K562 (cell line): ENCODE measurements at regions not wholly inside any gene's neighbourhood (a gene's known extent, or its start where the extent isn't known, plus 50 kb on each side); places are given as distances from the start of the nearest gene placed in this dataset.

Experiments
- ATF3 ChIP-seq, 2 experiments: fragments of 450-650 bp in 1 of 2; sonication (generic) in 1 of 2; formaldehyde crosslinking in 1 of 2; IDR thresholded peaks in 1 of 2; conservative IDR thresholded peaks in 1 of 2; 2 replicates each; pipeline versions ENCODE4 v1.6.1 to v1.8.1; 2016 to 2023; ENCODE audit warnings: mild to moderate bottlenecking in 2 of 2, moderate library complexity in 2 of 2, inconsistent platforms in 1 of 2, missing genetic modification reagents in 1 of 2
- ATF7 ChIP-seq: fragments of 450-650 bp; IDR thresholded peaks from 2 replicates; pipeline ENCODE4 v1.7.1; 2014; ENCODE audit warnings: mild to moderate bottlenecking, moderate library complexity
- CTCF ChIP-seq, 3 experiments: IDR thresholded peaks in 2 of 3; conservative IDR thresholded peaks in 1 of 3; 2 replicates each; pipeline ENCODE4 v1.5.1; 2011 to 2012; ENCODE audit warnings: low read length in 3 of 3, mild to moderate bottlenecking in 3 of 3, control low read depth in 2 of 3, improper control_type of control experiment in 1 of 3, inconsistent platforms in 1 of 3, low read depth in 1 of 3, mixed read lengths in 1 of 3, moderate library complexity in 1 of 3; ENCODE audit not compliant: insufficient read depth in 2 of 3
- DACH1 ChIP-seq: fragments of 450-650 bp; IDR thresholded peaks from 2 replicates; pipeline ENCODE4 v1.6.1; 2018; ENCODE audit not compliant: partially characterized antibody
- E2F3 ChIP-seq: fragments of 250-450 bp; sonication (Bioruptor Pico); IDR thresholded peaks from 2 replicates; pipeline ENCODE4 v1.4.0; 2020; ENCODE audit warnings: mild to moderate bottlenecking
- ELF4 ChIP-seq: fragments of 450-650 bp; formaldehyde crosslinking; IDR thresholded peaks from 2 replicates; pipeline ENCODE4 v1.4.0; 2022; ENCODE audit warnings: missing genetic modification characterization
- EP300 ChIP-seq: IDR thresholded peaks from 2 replicates; pipeline ENCODE4 v1.6.1; 2012; ENCODE audit warnings: low read length, improper control_type of control experiment
- GABPB1 ChIP-seq: sonication (generic); formaldehyde crosslinking; IDR thresholded peaks from 2 replicates; pipeline ENCODE4 v1.8.0; 2022; ENCODE audit warnings: mild to moderate bottlenecking, missing genetic modification reagents
- HBP1 ChIP-seq: fragments of 450-650 bp; formaldehyde crosslinking; IDR thresholded peaks from 2 replicates; pipeline ENCODE4 v1.4.0; 2022; ENCODE audit warnings: missing genetic modification characterization
- HIVEP1 ChIP-seq: fragments of 250-450 bp; sonication (Bioruptor Pico); IDR thresholded peaks from 2 replicates; pipeline ENCODE4 v1.4.0; 2020; ENCODE audit warnings: mild to moderate bottlenecking
- KAT7 ChIP-seq: sonication (generic); formaldehyde crosslinking; IDR thresholded peaks from 2 replicates; pipeline ENCODE4 v1.8.0; 2022; ENCODE audit warnings: missing genetic modification reagents, mild to moderate bottlenecking, borderline replicate concordance
- KLF6 ChIP-seq: fragments of 250-450 bp; sonication (Bioruptor Pico); IDR thresholded peaks from 2 replicates; pipeline ENCODE4 v1.4.0; 2020; ENCODE audit warnings: mild to moderate bottlenecking, moderate library complexity, borderline replicate concordance
- MYC ChIP-seq, 2 experiments: fragments of 250-450 bp in 1 of 2; sonication (Bioruptor Pico) in 1 of 2; IDR thresholded peaks; 2 replicates each; pipeline versions ENCODE4 v1.5.1 to v1.6.1; 2012 to 2021; ENCODE audit warnings: low read depth in 2 of 2, borderline replicate concordance in 1 of 2, improper control_type of control experiment in 1 of 2, low read length in 1 of 2, mild to moderate bottlenecking in 1 of 2, moderate library complexity in 1 of 2
- NEUROD1 ChIP-seq: fragments of 150-350 bp; IDR thresholded peaks from 2 replicates; pipeline ENCODE4 v1.6.1; 2014; ENCODE audit warnings: borderline replicate concordance, low read length, low read depth; ENCODE audit not compliant: partially characterized antibody
- POLR2A ChIP-seq: fragments of 450-650 bp; conservative IDR thresholded peaks from 2 replicates; pipeline ENCODE4 v1.6.1; 2016
- TCF3 ChIP-seq: sonication (generic); formaldehyde crosslinking; IDR thresholded peaks from 2 replicates; pipeline ENCODE4 v1.4.0; 2020; ENCODE audit warnings: mild to moderate bottlenecking, missing genetic modification reagents
- USF1 ChIP-seq: sonication (generic); formaldehyde crosslinking; IDR thresholded peaks from 2 replicates; pipeline ENCODE4 v1.9.0; 2022; ENCODE audit warnings: mild to moderate bottlenecking, missing genetic modification reagents
- ZBTB2 ChIP-seq: fragments of 450-650 bp; IDR thresholded peaks from 2 replicates; pipeline ENCODE4 v1.6.1; 2016; ENCODE audit warnings: antibody characterized with exemption
- ZNF79 ChIP-seq: fragments of 250-450 bp; sonication (Bioruptor Pico); IDR thresholded peaks from 2 replicates; pipeline ENCODE4 v1.4.0; 2020; ENCODE audit warnings: low read depth, mild to moderate bottlenecking, moderate library complexity

- TF ChIP-seq ATF3 (IDR thresholded peaks at IDR 0.05) (0 out of 2 replicates have a peak, but pooled peaks have one; percentile 16), ATF3 (CRISPR knock-in tag; conservative IDR thresholded peaks at IDR 0.05) (no peak), MYC (IDR thresholded peaks at IDR 0.05; ENCODE audit: low read depth, low read length) (peak; percentile 67), MYC (CRISPR knock-in tag; IDR thresholded peaks at IDR 0.05; ENCODE audit: borderline replicate concordance, low read depth) (no peak), ATF7 (peak; percentile 37; the same call in 1 of the 2 replicates), NEUROD1 (peak; percentile 23), ZNF79 (no peak), E2F3 (CRISPR knock-in tag) (no peak), GABPB1 (CRISPR knock-in tag) (peak; percentile 65), HIVEP1 (CRISPR knock-in tag) (no peak), EP300 (peak; percentile 93), ZBTB2 (no peak; the same call in 1 of the 2 replicates), CTCF (IDR thresholded peaks at IDR 0.05 in 2 of 3, conservative IDR thresholded peaks at IDR 0.05 in 1 of 3; ENCODE audit: insufficient read depth in 2 of 3, low read depth in 1 of 3, low read length in 3 of 3) (no peak), USF1 (CRISPR knock-in tag) (no peak), POLR2A (0 out of 2 replicates have a peak, but pooled peaks have one; percentile 32), TCF3 (CRISPR knock-in tag) (peak; percentile 88), DACH1 (peak; percentile 48), KLF6 (CRISPR knock-in tag) (0 out of 2 replicates have a peak, but pooled peaks have one; percentile 44), ELF4 (CRISPR knock-in tag) (peak; percentile 66; the same call in 1 of the 2 replicates), KAT7 (CRISPR knock-in tag) (no peak), HBP1 (CRISPR knock-in tag) (0 out of 2 replicates have a peak, but pooled peaks have one; percentile 5)
These were observed 59.6 kb upstream of the CIBAR2 start (continued) for GRCh38 chr16:85171759-85172454.
